SK-N-SH (cell line): ENCODE measurements at regions not wholly inside any gene's neighbourhood (a gene's known extent, or its start where the extent isn't known, plus 50 kb on each side); places are given as distances from the start of the nearest gene placed in this dataset.

Experiments
- CTCF ChIP-seq: fragments of 200-600 bp; sonication (generic); IDR thresholded peaks from 2 replicates; pipeline ENCODE4 v1.6.1; 2017; ENCODE audit warnings: antibody characterized with exemption, mild to moderate bottlenecking, moderate library complexity
- EP300 ChIP-seq, 2 experiments: IDR thresholded peaks; 2 replicates each; pipeline versions ENCODE4 v1.4.0 to v1.6.1; 2012; ENCODE audit warnings: borderline replicate concordance in 1 of 2, low read depth in 1 of 2, low read length in 1 of 2
- EZH2phosphoT487 ChIP-seq: fragments of 200-600 bp; sonication (generic); IDR thresholded peaks from 2 replicates; pipeline ENCODE4 v1.6.1; 2017; ENCODE audit warnings: low read depth, mixed run types, mild to moderate bottlenecking, antibody characterized with exemption, moderate library complexity, borderline replicate concordance
- MXI1 ChIP-seq: IDR thresholded peaks from 2 replicates; pipeline ENCODE4 v1.6.1; 2012; ENCODE audit warnings: mild to moderate bottlenecking, low read depth, low read length, improper control_type of control experiment
- NRF1 ChIP-seq: IDR thresholded peaks from 2 replicates; pipeline ENCODE4 v1.6.1; 2012; ENCODE audit warnings: low read depth, mild to moderate bottlenecking, low read length
- RCOR1 ChIP-seq: fragments of 150-350 bp; IDR thresholded peaks from 2 replicates; pipeline ENCODE4 v1.6.1; 2017; ENCODE audit warnings: antibody characterized with exemption, low read length
- RXRA ChIP-seq: IDR thresholded peaks from 2 replicates; pipeline ENCODE4 v1.4.0; 2012; ENCODE audit warnings: low read depth, mild to moderate bottlenecking, borderline replicate concordance
- SIN3A ChIP-seq: IDR thresholded peaks from 2 replicates; pipeline ENCODE4 v1.6.1; 2012; ENCODE audit warnings: low read depth, mild to moderate bottlenecking, low read length, moderate library complexity, borderline replicate concordance
- TCF12 ChIP-seq: IDR thresholded peaks from 2 replicates; pipeline ENCODE4 v1.4.0; 2012

GRCh38 chr6:4372866-4373265, 237.5 kb upstream of the ECI2 start:
- TF ChIP-seq RCOR1 (no peak), CTCF (no peak), NRF1 (no peak), EZH2phosphoT487 (no peak), RXRA (no peak), EP300 (IDR thresholded peaks at IDR 0.05; ENCODE audit: borderline replicate concordance in 1 of 2, low read depth in 1 of 2, low read length in 1 of 2) (no peak), TCF12 (no peak), MXI1 (no peak), SIN3A (no peak)
